AG09319 (cell line): ENCODE measurements at regions not wholly inside any gene's neighbourhood (a gene's known extent, or its start where the extent isn't known, plus 50 kb on each side); places are given as distances from the start of the nearest gene placed in this dataset.

ENCODE experiments used
- DNase-seq: peaks from one replicate; pipeline ENCODE4 v3.0.0-alpha.2; 2010; ENCODE audit warnings: low read depth; ENCODE audit errors: extremely low read depth
- CTCF ChIP-seq: IDR thresholded peaks from 2 replicates; pipeline ENCODE4 v1.5.1; 2011; ENCODE audit warnings: low read depth, mild to moderate bottlenecking, inconsistent platforms, low read length, moderate library complexity

DNA sequence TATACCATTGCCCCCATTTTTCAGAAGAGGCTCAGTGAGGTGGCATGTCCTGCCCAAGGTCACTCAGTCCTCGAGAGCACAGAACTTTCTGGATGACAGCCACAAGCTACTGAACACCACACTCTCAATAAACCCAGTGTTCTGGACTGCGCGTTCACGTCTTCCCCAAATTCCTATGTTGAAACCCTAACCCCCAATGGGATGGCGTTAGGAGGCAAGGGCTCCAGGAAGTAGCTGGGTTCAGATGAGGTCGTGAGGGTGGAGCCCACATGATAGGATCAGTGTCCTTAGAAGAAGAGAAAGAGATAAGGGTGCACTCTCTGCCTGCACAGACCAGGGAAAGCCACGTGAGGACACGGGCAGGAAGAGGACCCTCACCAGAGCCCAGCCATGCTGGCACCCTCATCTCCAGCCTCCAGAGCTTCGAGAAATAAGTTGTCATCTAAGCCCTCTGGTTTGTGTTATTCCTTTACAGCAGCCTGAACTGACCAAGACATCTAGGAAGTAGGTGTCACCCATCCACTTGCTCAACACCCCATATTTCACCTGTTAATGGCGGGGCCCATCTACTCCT, 324.0 kb downstream of the UACA start:
- no peak for DNase-seq
- no peak for TF ChIP-seq CTCF

DNA sequence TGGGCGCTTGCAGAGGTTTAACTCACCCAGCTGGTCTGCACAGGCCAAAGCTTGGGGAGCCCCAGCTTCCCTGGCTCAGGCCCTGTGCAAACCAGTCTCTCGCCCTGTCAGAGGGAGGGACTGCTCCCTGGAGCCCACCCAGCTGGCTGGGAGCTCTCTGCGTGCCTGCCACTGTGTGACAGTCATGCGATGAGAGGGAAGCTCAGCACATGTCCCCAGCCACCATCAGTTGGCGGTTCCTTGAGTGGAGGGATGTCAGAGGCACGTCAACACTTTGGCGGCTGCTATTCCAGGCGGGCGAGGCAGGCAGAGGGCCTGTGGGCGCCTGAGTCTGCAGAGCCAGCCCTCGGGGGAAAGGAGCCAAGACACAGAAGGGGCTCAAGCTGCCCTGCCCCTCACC, 324.6 kb downstream of the UACA start:
- TF ChIP-seq CTCF, result no peak
- no peak for DNase-seq

GRCh38 chr15:70437882-70438451, 325.4 kb downstream of the UACA start:
- DNase-seq, result no peak
- no peak for TF ChIP-seq CTCF

GRCh38 chr15:70437089-70437488, 326.3 kb downstream of the UACA start:
- no peak for TF ChIP-seq CTCF
- no peak for DNase-seq

- DNase-seq, result no peak
- TF ChIP-seq CTCF, result no peak
Observed at GRCh38 chr15:70436428-70436827, 326.9 kb downstream of the UACA start.

DNA sequence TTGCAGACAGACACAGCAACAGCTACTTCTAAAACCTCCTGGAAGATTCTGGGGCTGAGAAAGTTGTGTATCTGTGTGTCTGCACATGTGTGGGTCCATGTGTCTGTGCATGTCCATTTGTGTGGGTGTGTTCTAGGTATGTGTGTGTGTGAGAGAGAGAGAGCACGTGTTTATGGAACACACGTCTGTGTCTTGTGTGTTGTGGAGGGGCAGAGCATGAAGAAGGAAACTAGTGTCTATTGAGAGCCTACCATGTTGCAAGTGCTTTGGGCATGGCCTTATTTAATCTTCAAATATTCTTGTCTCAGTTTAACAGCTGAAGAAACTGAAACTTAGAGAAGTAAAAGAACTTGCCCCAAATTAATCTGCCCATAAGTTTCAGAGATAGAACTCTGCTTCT, 327.5 kb downstream of the UACA start:
- no peak for TF ChIP-seq CTCF
- no peak for DNase-seq

- no peak for DNase-seq
- TF ChIP-seq CTCF, result no peak
Observed at GRCh38 chr15:70435369-70435768, 328.0 kb downstream of the UACA start.
